Upper lobe of left lung (tissue), 6 donors: ENCODE measurements at regions not wholly inside any gene's neighbourhood (a gene's known extent, or its start where the extent isn't known, plus 50 kb on each side); places are given as distances from the start of the nearest gene placed in this dataset.

Experiments
- ATAC-seq, 2 donors: fragments of 200-7000 bp; cut with Tn5 transposase; one replicate each; pipeline ENCODE4 v1.9.1; 2022; ENCODE audit warnings: mild to moderate bottlenecking in 2 of 2, moderate library complexity in 2 of 2; ENCODE audit not compliant: low FRiP score in 2 of 2
- DNase-seq, 2 donors: peaks; one replicate each; pipeline ENCODE4 v3.0.0-alpha.2; 2019 to 2020
- H3K27ac ChIP-seq, 4 donors: fragments of 200-600 bp; sonication (generic); one replicate each; pipeline ENCODE4 v1.5.1; 2016 to 2019
- H3K27me3 ChIP-seq, 4 donors: fragments of 200-600 bp; sonication (generic); one replicate each; pipeline ENCODE4 v1.5.1; 2017 to 2019
- H3K36me3 ChIP-seq, 4 donors: fragments of 200-600 bp; sonication (generic); one replicate each; pipeline ENCODE4 v1.5.1; 2016 to 2019
- H3K4me1 ChIP-seq, 4 donors: fragments of 200-600 bp; sonication (generic); one replicate each; pipeline ENCODE4 v1.5.1; 2018 to 2019
- H3K4me3 ChIP-seq, 4 donors: fragments of 200-600 bp; sonication (generic); one replicate each; pipeline ENCODE4 v1.5.1; 2017 to 2019; ENCODE audit warnings: mild to moderate bottlenecking in 2 of 4, moderate library complexity in 1 of 4
- H3K9me3 ChIP-seq, 4 donors: fragments of 200-600 bp; sonication (generic); one replicate each; pipeline ENCODE4 v1.5.1; 2018 to 2019
- EP300 ChIP-seq, 4 donors: sonication (generic); formaldehyde crosslinking; IDR thresholded peaks; one replicate each; pipeline ENCODE4 v1.5.1; 2017; ENCODE audit warnings: antibody characterized with exemption in 4 of 4, control low read depth in 2 of 4
- POLR2A ChIP-seq, 4 donors: fragments of 450-650 bp; IDR thresholded peaks; one replicate each; pipeline ENCODE4 v1.5.1; 2016 to 2017; ENCODE audit warnings: antibody characterized with exemption in 4 of 4, mild to moderate bottlenecking in 2 of 4
- POLR2AphosphoS5 ChIP-seq, 2 donors: sonication (generic); formaldehyde crosslinking; IDR thresholded peaks; one replicate each; pipeline ENCODE4 v1.5.1; 2017; ENCODE audit warnings: antibody characterized with exemption in 2 of 2
- WGBS, 2 donors: methylation state at CpG; one replicate each; pipeline ENCODE4 v1.1.5; 2017 to 2018; 5-methylcytosine and 5-hydroxymethylcytosine counted together
- TF ChIP-seq, protein P1 (sequence below), 6 experiments: fragments of 450-650 bp in 4 of 6; fragments of 200-600 bp in 2 of 6; sonication (generic) in 2 of 6; IDR thresholded peaks; one replicate each; pipeline ENCODE4 v1.5.1; 2016 to 2019; ENCODE audit warnings: antibody characterized with exemption in 6 of 6
- donor health status: DM: no; HTN: no; CAD: no; lungs with moderate emphysema.
- donor health status: DM: no; HTN: yes; CAD: no; lungs with severe emphysema.

DNA sequence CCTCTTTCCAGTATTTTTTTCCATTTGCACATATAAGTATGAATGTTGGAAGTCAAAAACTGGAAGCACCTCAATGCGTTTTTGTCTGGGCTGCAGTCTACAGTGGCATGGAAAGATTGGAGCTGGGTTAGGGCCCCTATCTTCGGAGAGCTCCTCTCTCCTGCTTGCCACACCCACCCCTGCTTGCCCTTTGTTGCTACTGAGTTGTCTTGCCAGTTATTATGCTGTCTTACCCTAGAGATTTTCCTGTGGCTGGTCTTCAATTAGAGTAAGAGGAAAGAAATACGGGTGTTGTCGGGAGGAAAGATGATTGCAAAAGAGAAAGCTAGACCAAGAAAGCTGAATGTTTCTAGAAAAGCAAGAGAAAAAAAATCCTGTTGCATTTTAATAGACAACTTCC is 228.9 kb upstream of the CELF2 start:
- peaks cover 0 to 5% (median 1%) of the 10 kb centered on the region in 4 donors for H3K36me3 ChIP-seq
- no peaks in the 10 kb centered on the region for H3K27me3 ChIP-seq
- no peaks in the 10 kb centered on the region for H3K9me3 ChIP-seq
- TF ChIP-seq, protein P1, sequence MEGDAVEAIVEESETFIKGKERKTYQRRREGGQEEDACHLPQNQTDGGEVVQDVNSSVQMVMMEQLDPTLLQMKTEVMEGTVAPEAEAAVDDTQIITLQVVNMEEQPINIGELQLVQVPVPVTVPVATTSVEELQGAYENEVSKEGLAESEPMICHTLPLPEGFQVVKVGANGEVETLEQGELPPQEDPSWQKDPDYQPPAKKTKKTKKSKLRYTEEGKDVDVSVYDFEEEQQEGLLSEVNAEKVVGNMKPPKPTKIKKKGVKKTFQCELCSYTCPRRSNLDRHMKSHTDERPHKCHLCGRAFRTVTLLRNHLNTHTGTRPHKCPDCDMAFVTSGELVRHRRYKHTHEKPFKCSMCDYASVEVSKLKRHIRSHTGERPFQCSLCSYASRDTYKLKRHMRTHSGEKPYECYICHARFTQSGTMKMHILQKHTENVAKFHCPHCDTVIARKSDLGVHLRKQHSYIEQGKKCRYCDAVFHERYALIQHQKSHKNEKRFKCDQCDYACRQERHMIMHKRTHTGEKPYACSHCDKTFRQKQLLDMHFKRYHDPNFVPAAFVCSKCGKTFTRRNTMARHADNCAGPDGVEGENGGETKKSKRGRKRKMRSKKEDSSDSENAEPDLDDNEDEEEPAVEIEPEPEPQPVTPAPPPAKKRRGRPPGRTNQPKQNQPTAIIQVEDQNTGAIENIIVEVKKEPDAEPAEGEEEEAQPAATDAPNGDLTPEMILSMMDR (IDR thresholded peaks at IDR 0.05): no peak
- TF ChIP-seq POLR2AphosphoS5 (IDR thresholded peaks at IDR 0.05): no peak
- no peak for TF ChIP-seq EP300 (IDR thresholded peaks at IDR 0.05)
- no peak for TF ChIP-seq POLR2A (IDR thresholded peaks at IDR 0.05)
- WGBS, 2 donors: 41 to 53% methylated on average over 4 of the region's 4 CpGs
- H3K4me3 ChIP-seq: no peak overlapping the region
- peak in 1 of 2 donors; percentile 62 for ATAC-seq
- peaks cover 13 to 28% (median 19%) of the 10 kb centered on the region in 4 donors for H3K4me1 ChIP-seq
- peak overlapping the region; percentile 34 to 56 (median 48) for H3K27ac ChIP-seq
- no peak for DNase-seq

DNA sequence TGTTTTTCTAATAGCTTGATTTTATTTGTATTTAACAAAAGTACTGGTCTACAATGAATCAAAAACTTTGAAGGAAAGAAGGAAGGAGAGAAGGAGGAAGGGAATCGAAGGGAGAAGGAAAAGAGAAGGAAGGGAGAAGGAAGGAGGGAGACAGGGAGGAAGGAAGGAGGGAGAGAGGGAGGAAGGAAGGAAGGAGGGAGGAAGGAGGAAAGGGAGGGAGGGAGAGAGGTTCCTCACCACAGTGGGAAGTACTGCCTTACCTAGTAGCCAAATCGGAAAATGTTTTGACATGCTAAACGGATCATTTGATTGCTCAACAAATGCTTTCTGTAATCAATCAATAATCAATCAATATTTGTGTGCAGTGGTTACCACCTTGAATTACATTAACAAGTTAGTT is 225.8 kb upstream of the CELF2 start:
- Histone ChIP-seq H3K27ac (peak overlapping the region; percentile 17 to 85 (median 75)), H3K4me1 (peaks cover 18 to 27% (median 19%) of the 10 kb centered on the region in 4 donors), H3K36me3 (no peaks in the 10 kb centered on the region), H3K9me3 (no peaks in the 10 kb centered on the region), H3K27me3 (no peaks in the 10 kb centered on the region), H3K4me3 (peak overlapping the region in 3 of 4 donors; percentile 34 to 50 (median 39))
- no peak for DNase-seq
- 70 to 71% methylated on average over 3 of the region's 3 CpGs for WGBS, 2 donors
- no peak for TF ChIP-seq POLR2AphosphoS5 (IDR thresholded peaks at IDR 0.05)
- TF ChIP-seq, protein P1 (IDR thresholded peaks at IDR 0.05): no peak
- TF ChIP-seq POLR2A (IDR thresholded peaks at IDR 0.05): no peak
- no peak for TF ChIP-seq EP300 (IDR thresholded peaks at IDR 0.05)
- no peak for ATAC-seq

DNA sequence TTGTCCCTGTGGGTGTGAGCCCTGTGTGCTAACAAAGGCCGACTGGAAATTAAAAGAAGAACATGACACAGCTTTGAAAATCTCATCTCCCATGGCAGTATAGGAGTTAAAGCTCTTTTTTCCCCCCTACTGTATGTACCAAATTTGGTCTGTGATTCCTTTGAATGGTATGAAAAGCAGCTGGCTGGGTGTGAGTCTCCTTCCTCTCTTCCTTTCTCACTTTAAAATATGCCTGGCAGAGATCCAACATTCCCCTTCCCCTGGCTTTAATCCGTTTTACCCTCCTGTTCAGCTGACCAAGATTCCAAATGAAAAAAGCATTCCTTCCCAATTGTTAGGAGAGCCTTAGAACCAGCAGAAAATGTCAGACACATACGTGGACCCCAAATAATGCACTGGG is 225.0 kb upstream of the CELF2 start:
- 30 to 34% methylated on average over 3 of the region's 3 CpGs for WGBS, 2 donors
- Histone ChIP-seq H3K27me3 (no peaks in the 10 kb centered on the region), H3K27ac (peak overlapping the region; percentile 66 to 85 (median 82))

DNA sequence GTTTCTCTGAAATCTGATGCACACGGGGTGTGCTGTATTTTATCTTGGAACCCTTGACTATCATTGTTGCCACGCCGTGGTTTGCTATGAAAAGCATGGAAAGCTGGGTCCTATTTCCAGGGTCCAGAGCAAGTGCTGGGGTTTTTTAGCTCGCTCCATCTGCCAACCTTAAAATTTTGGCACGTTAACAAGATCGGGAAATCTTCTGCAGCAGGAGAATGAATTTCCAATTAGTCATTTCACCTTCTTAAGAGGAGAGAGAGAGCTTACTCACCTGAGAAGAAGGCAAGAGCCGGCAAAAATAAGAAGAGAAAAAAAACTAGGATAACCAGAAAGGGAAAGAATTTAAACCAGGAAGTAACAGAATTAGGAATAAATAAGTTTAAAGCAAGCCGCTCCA is 223.6 kb upstream of the CELF2 start:
- no peak for TF ChIP-seq POLR2A (IDR thresholded peaks at IDR 0.05)
- TF ChIP-seq EP300 (IDR thresholded peaks at IDR 0.05): peak in 1 of 4 donors; percentile 35
- 44 to 73% methylated on average over 8 of the region's 8 CpGs for WGBS, 2 donors
- DNase-seq (no peak), ATAC-seq (no peak)
- H3K4me1 ChIP-seq: peaks cover 7 to 22% (median 13%) of the 10 kb centered on the region in 4 donors
- no peaks in the 10 kb centered on the region for H3K9me3 ChIP-seq
- H3K4me3 ChIP-seq: peak overlapping the region in 3 of 4 donors; percentile 34 to 50 (median 39)
- no peaks in the 10 kb centered on the region for H3K36me3 ChIP-seq
- peak overlapping the region; percentile 81 to 91 (median 84) for H3K27ac ChIP-seq
- H3K27me3 ChIP-seq: no peaks in the 10 kb centered on the region

More for the DNA sequence above, 225.0 kb upstream of the CELF2 start:
- DNase-seq (no peak), ATAC-seq (no peak)
- H3K9me3 ChIP-seq: no peaks in the 10 kb centered on the region
- TF ChIP-seq EP300 (IDR thresholded peaks at IDR 0.05) (no peak), POLR2AphosphoS5 (IDR thresholded peaks at IDR 0.05) (no peak), POLR2A (IDR thresholded peaks at IDR 0.05) (no peak)
- TF ChIP-seq, protein P1 (IDR thresholded peaks at IDR 0.05): no peak
- H3K36me3 ChIP-seq: no peaks in the 10 kb centered on the region
- peaks cover 13 to 24% (median 20%) of the 10 kb centered on the region in 4 donors for H3K4me1 ChIP-seq
- H3K4me3 ChIP-seq: peak overlapping the region in 3 of 4 donors; percentile 34 to 50 (median 39)

DNA sequence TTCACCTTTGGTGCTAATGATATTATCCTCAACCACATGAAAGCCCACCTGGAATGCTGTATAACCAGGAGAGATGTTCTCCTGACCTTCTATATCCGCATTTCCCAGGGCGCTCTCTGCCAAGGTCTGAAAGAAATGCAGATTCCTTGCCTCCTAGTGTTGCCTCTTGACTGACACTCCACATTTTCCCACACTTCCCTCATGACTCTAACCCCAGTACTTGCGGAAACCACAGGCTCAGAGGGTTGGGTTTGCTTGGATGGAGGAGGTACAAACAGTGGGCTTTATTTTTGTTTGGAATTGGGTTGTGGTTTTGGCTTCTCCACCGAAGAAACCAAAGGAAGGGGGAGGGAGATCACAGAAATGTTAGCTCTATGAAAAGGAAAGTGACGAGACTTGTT is 222.9 kb upstream of the CELF2 start:
- DNase-seq (no peak), ATAC-seq (peak; percentile 36 to 81)
- H3K27me3 ChIP-seq: no peaks in the 10 kb centered on the region
- H3K36me3 ChIP-seq: no peaks in the 10 kb centered on the region
- H3K4me3 ChIP-seq: peak overlapping the region in 3 of 4 donors; percentile 34 to 50 (median 39)
- TF ChIP-seq EP300 (IDR thresholded peaks at IDR 0.05) (peak in 1 of 4 donors; percentile 45), POLR2AphosphoS5 (IDR thresholded peaks at IDR 0.05) (peak; percentile 49 to 66), POLR2A (IDR thresholded peaks at IDR 0.05) (peak in 1 of 4 donors; percentile 75)
- TF ChIP-seq, protein P1 (IDR thresholded peaks at IDR 0.05): no peak
- H3K27ac ChIP-seq: peak overlapping the region; percentile 81 to 91 (median 84)
- WGBS, 2 donors: 49 to 51% methylated on average over 5 of the region's 5 CpGs
- H3K9me3 ChIP-seq: no peaks in the 10 kb centered on the region
- peaks cover 7 to 22% (median 10%) of the 10 kb centered on the region in 4 donors for H3K4me1 ChIP-seq
